ENCODE measurements at regions not wholly inside any gene's neighbourhood (a gene's known extent, or its start where the extent isn't known, plus 50 kb on each side); places are given as distances from the start of the nearest gene placed in this dataset.

DNA sequence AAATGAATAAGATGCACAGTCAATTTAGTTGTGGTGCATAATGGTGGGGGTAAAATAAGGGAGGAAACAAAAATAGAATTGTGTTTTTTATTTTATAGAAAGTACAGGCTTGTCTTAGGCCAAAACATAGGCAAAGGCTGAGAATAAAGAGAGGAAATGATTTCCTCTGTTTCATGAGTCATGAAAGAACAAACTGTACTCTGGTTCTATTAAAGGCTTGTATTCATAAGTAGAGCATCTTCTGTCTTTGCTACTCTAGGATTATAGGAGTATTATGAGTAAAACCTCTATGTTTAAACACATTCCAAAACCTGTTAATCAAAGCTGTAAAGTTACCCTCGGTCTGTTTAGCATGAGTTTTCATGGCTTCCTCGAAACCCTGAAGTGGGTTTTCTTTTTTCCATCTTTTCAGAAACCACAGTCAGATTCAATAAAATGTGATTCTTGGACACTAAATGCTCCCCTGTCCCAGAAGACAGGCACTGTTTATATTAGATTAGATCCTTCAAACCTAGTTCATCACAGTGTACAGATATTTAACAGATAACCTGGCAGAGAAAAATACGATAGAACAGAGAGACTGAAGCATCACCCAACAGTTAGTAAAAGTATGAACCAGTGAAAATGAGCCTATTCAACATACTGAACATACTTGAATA, 473.9 kb upstream of the CYLC2 start:
- H3K4me3 ChIP-seq (ENCODE audit: low read depth, low read length): no peak overlapping the region
- DNase-seq (ENCODE audit: low read depth): no peak
- TF ChIP-seq, protein P1, sequence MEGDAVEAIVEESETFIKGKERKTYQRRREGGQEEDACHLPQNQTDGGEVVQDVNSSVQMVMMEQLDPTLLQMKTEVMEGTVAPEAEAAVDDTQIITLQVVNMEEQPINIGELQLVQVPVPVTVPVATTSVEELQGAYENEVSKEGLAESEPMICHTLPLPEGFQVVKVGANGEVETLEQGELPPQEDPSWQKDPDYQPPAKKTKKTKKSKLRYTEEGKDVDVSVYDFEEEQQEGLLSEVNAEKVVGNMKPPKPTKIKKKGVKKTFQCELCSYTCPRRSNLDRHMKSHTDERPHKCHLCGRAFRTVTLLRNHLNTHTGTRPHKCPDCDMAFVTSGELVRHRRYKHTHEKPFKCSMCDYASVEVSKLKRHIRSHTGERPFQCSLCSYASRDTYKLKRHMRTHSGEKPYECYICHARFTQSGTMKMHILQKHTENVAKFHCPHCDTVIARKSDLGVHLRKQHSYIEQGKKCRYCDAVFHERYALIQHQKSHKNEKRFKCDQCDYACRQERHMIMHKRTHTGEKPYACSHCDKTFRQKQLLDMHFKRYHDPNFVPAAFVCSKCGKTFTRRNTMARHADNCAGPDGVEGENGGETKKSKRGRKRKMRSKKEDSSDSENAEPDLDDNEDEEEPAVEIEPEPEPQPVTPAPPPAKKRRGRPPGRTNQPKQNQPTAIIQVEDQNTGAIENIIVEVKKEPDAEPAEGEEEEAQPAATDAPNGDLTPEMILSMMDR (IDR thresholded peaks at IDR 0.05; ENCODE audit: insufficient read depth, low read depth, low read length): no peak

DNA sequence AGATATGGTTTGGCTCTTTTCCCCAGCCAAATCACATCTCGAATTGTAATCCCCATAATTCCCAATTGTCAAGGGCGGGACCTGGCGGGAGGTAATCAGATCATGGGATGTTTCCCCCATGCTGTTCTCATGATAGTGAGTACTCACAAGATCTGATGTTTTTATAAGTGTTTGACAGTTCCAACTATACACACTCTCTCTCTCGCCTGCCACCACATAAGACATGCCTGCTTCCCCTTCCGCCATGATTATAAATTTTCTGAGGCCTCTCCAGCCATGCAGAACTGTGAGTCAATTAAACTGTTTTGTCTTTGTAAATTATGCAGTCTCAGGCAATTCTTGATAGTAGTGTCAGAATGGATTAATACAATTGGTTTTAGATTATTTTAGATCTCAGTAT, 475.7 kb upstream of the CYLC2 start:
- no peak for DNase-seq (ENCODE audit: low read depth)
- no peak overlapping the region for H3K4me3 ChIP-seq (ENCODE audit: low read depth, low read length)

DNA sequence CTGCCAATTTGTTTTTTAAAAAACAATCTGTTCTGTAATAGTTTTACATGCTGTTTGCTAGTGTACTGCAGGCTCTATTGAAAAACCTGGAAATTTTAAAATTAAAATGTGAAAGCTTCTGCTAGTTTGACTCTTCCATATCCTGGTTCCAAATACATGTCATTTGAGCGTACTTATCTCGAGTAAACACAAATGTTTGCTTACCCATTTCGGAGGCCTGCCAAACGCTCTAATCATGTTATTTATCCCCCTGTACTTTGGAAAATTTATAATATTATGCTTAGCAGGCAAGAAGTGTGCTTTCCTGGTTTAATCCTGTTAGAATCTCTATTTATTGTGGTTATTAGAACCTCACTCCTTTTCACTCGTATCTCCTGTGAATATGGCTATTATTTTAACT, 476.8 kb upstream of the CYLC2 start:
- TF ChIP-seq, protein P1 (IDR thresholded peaks at IDR 0.05; ENCODE audit: insufficient read depth, low read depth, low read length): no peak
- no peak for DNase-seq (ENCODE audit: low read depth)
- H3K4me3 ChIP-seq (ENCODE audit: low read depth, low read length): no peak overlapping the region

More for the DNA sequence above, 475.7 kb upstream of the CYLC2 start:
- TF ChIP-seq, protein P1 (IDR thresholded peaks at IDR 0.05; ENCODE audit: insufficient read depth, low read depth, low read length): no peak

DNA sequence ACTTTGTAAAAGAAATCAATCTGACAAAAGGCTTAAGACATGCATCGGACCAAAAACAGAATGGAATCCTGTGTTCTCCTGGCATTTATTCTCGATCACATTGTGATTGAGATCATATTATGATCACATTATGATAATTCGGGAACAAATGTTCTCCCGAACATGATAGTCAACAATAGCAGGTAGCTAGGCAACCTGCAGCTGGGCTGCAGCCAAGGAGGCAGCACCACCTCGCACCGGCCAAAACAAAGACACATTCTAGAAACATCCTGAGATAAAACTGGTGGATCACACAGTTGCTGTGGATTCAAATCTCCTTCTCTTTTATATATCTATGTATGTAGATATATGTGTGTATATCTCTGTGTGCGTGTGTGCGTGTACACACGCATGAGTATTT, 480.6 kb upstream of the CYLC2 start:
- TF ChIP-seq, protein P1 (IDR thresholded peaks at IDR 0.05; ENCODE audit: insufficient read depth, low read depth, low read length): no peak
- no peak for DNase-seq (ENCODE audit: low read depth)
- no peak overlapping the region for H3K4me3 ChIP-seq (ENCODE audit: low read depth, low read length)

DNA sequence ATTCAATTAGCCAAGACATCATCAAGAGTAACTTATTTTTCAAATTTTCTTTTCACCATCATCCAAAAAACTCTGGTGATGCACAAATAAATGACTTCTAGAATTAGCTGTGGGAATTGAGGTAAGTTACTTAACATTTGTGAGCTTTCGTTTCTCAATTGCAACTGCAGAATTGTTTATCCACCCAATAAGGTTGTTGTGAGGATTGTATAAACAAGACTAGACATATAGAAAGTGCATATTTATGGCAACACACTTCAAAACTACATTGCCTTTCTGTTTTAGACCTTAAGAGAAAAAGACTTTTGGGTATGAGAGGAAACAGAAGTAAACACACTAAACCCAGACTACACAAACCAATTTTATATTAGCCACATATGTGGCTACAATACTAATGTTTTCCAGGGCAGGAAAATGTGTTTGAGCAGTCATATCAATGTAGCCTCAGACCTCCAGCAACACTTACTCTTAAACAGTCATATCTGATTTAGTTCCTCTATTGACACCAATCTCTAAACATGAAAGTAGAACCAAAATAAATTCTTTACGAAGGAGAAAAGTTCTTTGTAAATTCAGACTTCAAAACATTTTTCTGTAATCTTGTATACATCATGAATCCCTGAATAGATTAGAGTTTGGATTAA, 488.0 kb upstream of the CYLC2 start:
- no peak for DNase-seq (ENCODE audit: low read depth)
- no peak overlapping the region for H3K4me3 ChIP-seq (ENCODE audit: low read depth, low read length)
- TF ChIP-seq, protein P1 (IDR thresholded peaks at IDR 0.05; ENCODE audit: insufficient read depth, low read depth, low read length): no peak

DNA sequence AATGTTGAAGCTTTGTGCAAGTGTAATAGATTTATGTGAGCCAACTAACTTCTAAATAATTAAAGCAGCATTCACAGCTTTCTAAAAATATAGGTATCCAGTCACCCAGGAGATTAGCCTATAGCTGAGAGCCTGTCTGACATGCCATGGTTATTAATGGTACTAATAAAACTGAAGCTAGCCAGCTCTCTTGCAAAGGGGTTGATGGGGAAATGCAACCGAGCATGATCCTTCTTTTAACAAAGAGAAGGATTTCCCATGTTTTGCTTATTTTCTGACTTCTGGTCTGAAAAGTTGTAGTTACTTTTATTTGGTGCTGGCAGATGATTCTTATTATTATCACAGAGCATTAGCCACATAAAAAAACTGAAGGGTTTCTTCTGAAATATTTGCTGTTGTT, 488.7 kb upstream of the CYLC2 start:
- TF ChIP-seq, protein P1 (IDR thresholded peaks at IDR 0.05; ENCODE audit: insufficient read depth, low read depth, low read length): no peak
- H3K4me3 ChIP-seq (ENCODE audit: low read depth, low read length): no peak overlapping the region

More for the DNA sequence above, 488.7 kb upstream of the CYLC2 start:
- no peak for DNase-seq (ENCODE audit: low read depth)
